ENCODE measurements at regions not wholly inside any gene's neighbourhood (a gene's known extent, or its start where the extent isn't known, plus 50 kb on each side); places are given as distances from the start of the nearest gene placed in this dataset.

GRCh38 chr3:26560081-26560480 lies 62.5 kb upstream of the LRRC3B start:
- H3K36me3 ChIP-seq, result no peaks in the 10 kb centered on the region
- no peaks in the 10 kb centered on the region for H3K9me3 ChIP-seq
- no peak for DNase-seq
- no peak overlapping the region for H3K4me3 ChIP-seq
- no peak overlapping the region for H3K9ac ChIP-seq (ENCODE audit: low read depth in 2 of 2, low read length in 2 of 2)
- no peak overlapping the region for H3K27ac ChIP-seq
- intact Hi-C loops (cut with DNase I), result no loop called here
- H3K4me1 ChIP-seq, result no peaks in the 10 kb centered on the region
- no peaks in the 10 kb centered on the region for H3K27me3 ChIP-seq
- TF ChIP-seq CTCF (IDR thresholded peaks at IDR 0.05), result no peak

GRCh38 chr3:26562021-26562768 lies 60.4 kb upstream of the LRRC3B start:
- intact Hi-C loops (cut with DNase I), result no loop called here
- Histone ChIP-seq H3K27ac (no peak overlapping the region), H3K36me3 (no peaks in the 10 kb centered on the region), H3K4me1 (no peaks in the 10 kb centered on the region), H3K27me3 (no peaks in the 10 kb centered on the region), H3K9me3 (no peaks in the 10 kb centered on the region), H3K4me3 (no peak overlapping the region), H3K9ac (ENCODE audit: low read depth in 2 of 2, low read length in 2 of 2) (no peak overlapping the region)
- TF ChIP-seq CTCF (IDR thresholded peaks at IDR 0.05), result no peak
- DNase-seq, result no peak
